HG03139 (cell line): ENCODE measurements at regions not wholly inside any gene's neighbourhood (a gene's known extent, or its start where the extent isn't known, plus 50 kb on each side); places are given as distances from the start of the nearest gene placed in this dataset.

Experiments used
- ATAC-seq: cut with Tn5 transposase; IDR thresholded peaks from one replicate; pipeline ENCODE4 v1.9.1; 2021; ENCODE audit not compliant: unreplicated experiment

DNA sequence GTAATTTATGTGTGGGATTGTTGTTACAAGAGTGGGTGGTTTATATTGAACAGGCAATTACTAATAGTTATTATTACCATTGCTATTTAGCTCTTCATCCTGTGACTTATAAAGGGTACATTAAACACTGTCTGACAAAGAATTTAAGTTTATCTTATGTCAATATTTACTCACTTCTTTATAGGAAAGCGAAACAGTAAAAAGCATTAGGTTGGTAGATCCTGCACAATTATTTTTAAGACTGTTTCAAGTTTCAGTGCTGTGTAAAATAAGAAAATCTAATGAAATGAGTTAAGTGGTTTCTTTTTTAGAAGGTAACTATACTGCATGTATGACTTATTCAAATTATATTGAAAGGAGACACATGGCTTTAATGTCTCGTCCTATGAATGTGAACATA lies 135.8 kb upstream of the MAP3K7 start:
- ATAC-seq, result no peak

DNA sequence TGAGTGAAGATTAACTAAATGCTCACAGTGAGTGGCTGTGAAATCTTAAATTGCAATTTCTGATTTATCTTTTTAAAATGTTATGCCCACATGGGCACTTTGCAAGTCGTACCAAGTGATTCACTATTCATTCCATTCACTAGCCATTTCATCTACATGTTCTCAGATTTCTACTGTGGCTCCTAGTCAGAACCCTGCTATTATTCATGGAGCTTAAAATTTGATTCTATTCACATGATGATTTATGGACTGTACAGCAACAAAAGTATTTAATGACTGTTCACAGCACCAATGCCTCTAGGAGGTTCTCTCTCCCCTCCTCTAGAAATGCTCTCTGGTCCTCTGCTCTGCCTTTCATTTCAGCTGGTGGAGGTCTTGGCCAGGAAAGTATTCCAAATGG lies 133.5 kb upstream of the MAP3K7 start:
- ATAC-seq, result no peak

DNA sequence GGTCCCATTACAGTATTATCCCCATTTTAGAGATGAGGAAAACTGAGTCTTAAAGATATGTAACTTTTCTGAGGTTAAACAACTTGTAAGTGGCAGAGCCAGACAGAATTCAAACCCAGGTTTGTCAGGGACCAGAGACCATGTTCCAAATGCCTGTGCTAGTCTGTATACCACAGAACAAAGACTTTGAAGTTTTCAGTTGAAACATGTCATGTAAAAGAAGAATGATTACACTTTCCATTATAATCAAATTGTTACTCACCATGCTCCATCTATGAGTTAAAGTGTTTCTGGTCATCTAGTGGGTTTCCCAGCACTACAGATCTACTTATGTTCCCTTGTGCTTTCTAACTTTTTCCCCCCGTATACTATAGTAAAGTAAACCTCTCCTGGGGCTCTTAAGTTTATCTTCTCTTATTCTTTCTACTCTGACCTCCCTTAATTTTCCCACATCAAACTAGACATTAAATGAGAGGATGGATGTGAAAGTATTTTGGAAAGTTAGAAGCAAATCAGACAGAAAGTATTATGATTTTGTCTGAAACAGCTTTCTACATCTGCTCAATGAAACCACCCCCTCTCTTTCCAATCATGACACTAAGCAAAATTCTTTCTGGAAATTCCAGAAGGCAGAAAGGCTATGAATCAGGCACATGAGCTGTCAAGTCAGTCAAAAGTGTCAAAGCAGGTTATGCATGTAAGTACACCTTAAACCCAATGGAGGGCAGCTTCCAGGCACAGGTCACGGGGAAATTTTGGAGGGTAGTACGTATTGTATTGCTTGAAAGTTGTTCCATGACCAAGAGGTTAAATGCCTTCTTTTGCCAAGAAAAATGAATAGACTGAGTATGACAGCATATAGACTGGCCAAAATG lies 132.7 kb upstream of the MAP3K7 start:
- ATAC-seq, result no peak

GRCh38 chr6:90716376-90716775 lies 129.5 kb upstream of the MAP3K7 start:
- no peak for ATAC-seq

DNA sequence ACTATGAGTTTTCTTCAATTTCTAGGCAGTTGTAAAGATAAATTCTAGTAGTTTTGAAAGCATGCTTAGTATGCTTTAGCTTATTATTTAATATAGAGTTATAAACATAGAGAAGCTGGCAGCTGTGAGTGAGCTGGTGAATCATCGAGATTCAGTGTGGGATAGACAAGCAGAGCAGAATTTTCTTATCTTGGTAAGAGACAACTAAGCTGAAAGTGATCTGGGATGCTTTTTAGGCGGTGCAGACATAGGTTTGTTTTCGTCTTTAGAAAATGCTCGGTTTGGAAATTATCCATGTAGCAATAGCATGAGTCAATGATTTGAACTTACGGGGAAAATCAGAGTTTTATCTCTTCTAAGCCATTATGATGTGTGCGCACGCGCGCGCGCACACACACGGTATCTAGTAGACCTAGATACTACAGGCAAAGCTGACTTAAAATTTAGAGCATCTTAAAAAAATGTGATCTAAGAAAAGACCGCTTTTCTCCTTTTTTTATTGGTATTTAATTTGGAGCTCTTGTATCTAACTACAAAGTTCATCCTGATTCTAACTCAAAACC lies 128.3 kb upstream of the MAP3K7 start:
- no peak for ATAC-seq

DNA sequence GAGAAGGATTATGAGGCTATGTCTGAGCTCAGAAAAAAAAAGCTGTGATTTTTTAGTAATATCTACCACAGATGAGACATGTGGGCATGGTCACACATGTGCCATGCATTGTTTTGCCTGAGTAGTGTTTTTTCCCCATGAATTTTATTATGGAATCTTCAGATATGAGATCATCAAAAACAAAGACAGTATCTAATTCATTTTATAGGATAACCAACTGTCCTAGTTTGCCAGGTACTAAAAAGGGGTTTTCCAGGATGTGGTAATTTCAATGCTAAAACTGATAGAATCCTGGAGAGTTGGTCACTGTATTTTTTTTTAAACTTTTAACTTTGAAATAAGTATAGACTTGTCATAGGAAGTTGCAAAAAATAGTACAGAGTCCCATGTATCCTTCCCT lies 127.4 kb upstream of the MAP3K7 start:
- no peak for ATAC-seq

GRCh38 chr6:90712114-90712513 lies 125.2 kb upstream of the MAP3K7 start:
- ATAC-seq, result no peak

- no peak for ATAC-seq
These were observed 122.6 kb upstream of the MAP3K7 start for GRCh38 chr6:90709431-90709996.

- no peak for ATAC-seq
These were observed 121.4 kb upstream of the MAP3K7 start for GRCh38 chr6:90708206-90708737.

DNA sequence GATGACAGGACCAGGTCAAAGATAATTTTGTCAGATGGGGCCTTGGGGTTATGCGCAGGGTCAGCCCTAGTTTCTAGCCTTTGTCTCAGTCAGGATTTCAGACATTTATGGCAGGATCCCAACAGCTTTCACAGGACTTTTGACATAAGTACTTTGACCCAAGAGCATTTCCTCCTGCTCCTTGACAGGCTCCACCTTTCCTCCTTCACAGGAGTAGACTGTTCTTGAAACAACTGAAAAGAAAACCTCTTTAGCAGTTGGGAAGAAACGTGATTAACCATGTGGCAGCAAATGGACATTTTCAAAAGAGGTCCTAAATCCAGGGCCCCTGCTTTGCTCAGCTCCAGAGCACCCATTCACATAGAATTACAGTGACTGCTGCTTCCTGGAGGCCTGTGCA lies 120.4 kb upstream of the MAP3K7 start:
- no peak for ATAC-seq

DNA sequence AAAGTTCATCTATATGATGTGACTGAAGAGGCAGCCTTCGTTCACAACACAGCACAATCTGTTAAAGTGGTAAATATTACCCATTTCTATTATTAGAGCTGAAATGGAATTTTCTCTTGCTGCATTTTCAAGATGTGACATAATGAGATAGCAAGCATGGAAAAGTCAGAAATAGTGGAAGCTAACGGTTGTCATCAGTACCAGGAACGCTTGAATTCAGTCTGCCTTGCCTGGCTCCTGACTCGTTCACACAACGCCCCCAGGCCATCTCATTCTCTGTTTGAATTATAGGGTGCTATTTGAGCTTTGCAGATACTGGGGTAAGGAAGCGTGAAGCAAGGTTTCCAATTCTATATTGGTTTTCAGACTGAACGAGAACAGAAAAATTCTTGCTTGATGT lies 116.5 kb upstream of the MAP3K7 start:
- no peak for ATAC-seq

DNA sequence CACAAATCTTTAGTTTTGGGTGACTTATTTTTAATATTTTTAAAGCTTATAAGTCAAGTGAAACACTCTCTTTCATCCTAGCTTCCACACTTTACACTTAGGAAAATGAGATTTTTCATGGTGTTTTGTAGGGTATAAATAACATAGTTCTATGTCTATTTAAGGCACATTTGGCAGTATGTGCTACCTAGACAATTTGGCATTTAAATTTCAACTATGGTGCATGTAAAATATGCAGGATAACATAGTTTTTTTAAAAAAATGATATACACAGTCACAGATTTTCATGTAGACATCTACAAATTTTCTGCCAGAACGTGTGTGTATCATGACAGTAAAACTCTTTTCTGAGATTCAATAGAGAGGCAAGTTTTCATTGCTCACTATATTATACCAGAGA lies 115.1 kb upstream of the MAP3K7 start:
- ATAC-seq, result no peak

DNA sequence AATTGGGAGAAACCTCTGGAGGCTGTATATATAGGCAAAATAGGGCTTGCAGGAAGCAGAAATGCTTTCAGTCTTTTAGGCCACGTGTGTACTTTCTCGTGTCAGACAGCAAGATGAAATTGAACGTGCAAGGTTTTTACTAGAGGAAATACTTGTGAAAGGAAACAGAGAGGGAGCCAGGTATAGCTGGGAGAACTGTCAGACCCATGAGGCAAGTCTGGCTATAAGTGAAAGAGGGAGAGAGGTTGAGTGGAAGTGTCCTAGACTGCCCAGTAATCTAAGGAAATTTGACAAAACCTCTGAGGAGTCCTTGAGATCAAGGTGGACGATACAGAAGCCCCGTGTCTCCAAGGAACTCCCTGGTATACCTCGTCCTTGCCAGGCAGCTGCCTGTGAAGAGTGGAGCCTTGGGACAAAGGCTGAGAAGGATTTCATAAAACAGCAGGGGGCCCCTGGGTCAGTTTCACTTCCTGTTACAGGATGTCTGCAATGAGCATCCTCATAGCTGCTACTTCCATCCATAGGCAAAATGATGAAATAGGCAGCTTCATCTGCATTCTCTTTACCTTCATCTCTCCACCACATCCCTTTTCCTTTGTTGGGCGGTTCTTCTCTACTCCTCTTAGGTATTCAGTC lies 114.4 kb upstream of the MAP3K7 start:
- ATAC-seq, result peak; percentile 92

DNA sequence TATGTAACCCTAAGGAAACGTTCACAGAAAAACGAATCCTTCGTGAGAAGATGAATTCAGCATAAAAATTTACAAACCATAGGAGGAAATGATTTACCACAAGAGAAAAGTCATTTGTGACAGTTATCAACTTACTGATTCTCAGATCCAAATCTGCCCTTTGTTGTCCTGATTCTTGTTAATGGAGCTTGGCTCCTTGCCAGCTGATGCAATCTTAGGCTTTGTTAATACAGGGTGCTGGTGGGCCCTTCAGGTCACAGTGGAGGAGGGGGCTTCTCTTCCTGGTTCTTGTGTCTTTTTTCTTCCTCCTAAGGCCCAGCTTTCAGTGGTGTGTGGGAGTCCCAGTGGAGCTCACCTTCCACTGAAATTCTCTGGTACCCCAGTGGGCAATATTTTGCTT lies 108.4 kb upstream of the MAP3K7 start:
- ATAC-seq, result no peak

GRCh38 chr6:90694802-90695201 lies 107.9 kb upstream of the MAP3K7 start:
- ATAC-seq, result no peak

- ATAC-seq, result no peak
These were observed 105.0 kb upstream of the MAP3K7 start for GRCh38 chr6:90691823-90692222.

- no peak for ATAC-seq
These were observed 102.3 kb upstream of the MAP3K7 start for GRCh38 chr6:90689172-90689571.

- no peak for ATAC-seq
These were observed 101.0 kb upstream of the MAP3K7 start for GRCh38 chr6:90687775-90688380.

DNA sequence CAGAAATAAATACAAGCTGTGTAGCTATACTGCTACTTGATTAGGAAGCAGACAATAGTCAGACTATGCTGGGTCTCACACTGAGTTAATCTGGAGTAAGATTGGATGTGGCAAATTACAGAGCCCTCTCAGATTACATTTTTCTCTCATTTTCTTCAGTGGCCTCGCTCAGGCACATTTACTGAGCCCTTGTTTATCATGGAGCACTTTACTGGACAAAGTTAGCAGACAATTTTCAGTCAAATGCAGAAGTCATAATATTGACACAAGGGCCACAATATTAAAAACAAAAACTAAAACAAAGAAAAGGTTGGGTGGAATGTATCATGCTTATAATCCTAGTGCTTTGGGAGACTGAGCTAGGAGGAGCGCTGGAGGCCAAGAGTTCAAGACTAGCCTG lies 95.0 kb upstream of the MAP3K7 start:
- no peak for ATAC-seq

GRCh38 chr6:90678049-90678779 lies 91.3 kb upstream of the MAP3K7 start:
- ATAC-seq, result no peak

DNA sequence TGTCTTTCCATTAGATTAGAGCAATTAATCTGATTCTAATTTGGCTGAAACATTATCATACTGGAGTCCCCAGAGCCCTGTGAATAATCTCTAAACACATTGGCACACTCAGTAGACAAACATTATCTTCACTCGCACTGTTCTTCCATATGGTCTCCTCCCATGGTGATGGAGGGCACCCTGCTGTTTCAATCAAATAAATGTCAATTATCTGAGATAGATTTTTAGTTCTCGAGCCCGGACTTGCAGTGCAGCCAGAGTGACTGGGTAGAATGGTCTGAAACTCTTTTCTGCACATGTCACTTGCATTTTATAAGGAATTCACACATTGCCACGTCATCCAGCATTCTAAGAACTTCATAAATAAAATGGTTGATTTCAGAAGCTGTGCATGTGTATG lies 90.6 kb upstream of the MAP3K7 start:
- ATAC-seq, result no peak
